GM04503 (cell line): ENCODE measurements at regions not wholly inside any gene's neighbourhood (a gene's known extent, or its start where the extent isn't known, plus 50 kb on each side); places are given as distances from the start of the nearest gene placed in this dataset.
A peak's percentile ranks its signal among the peaks of the same experiment; 100 is the strongest.
"Not testable (repeated sequence)": the region's sequence is repeated elsewhere in the genome, so short reads cannot be mapped to it uniquely, and the experiment has no call there.

Experiments used
- DNase-seq: peaks from one replicate; pipeline ENCODE4 v3.0.0-alpha.2; 2012; ENCODE audit warnings: low read depth

DNA sequence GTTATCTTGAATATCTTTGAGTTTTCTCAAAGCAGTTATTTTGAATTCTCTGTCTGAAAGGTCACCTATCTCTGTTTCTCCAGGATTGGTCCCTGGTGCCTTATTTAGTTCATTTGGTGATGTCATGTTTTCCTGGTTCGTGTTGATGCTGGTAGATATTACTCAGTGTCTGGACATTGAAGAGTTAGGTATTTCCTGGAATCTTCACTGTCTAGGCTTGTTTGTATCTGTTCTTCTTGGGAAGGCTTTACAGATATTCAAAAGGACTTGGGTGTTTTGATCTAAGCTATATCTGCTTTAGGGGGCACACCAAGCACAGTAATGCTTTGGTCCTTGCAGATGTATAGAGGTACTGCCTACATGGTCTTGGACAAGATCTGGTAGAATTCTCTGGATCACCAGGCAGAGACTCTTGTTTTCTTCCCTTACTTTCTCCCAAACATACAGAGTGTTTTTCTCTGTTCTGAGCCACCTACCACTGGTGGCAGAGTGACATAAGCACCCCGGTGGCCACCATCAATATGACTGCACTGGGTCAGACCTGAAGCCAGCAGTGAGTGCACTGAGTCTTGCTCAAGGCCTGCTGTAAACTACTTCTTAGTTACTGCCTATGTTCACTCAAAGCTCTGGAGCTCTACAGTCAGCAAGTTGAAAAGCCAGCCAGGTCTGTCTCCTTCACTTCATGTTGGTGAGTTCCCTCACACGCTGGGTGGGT is 193.5 kb upstream of the AMOT start:
- no peak for DNase-seq

GRCh38 chrX:113019958-113020357 is 179.3 kb upstream of the AMOT start:
- DNase-seq, result no peak

DNA sequence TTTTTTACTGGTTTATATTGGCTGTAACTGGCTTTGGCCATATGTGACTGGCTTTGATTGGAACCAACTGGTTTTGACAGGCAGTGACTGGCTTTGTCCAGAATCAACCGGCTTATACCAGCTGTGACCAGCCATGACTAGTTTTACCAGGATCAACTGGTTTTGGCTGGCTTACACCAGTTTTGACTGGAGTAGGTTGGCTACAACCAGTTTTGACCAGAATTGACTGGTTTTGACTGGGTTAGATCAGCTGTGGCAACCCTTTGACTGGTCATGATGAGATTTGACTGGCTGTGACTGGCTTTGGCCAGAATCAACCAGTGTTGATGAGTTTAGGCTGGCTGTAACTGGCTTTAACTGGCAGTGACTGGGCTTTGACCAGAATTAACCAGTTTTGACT is 169.2 kb upstream of the AMOT start:
- DNase-seq, result no peak

GRCh38 chrX:113009029-113009428 is 168.4 kb upstream of the AMOT start:
- DNase-seq, result no peak

- DNase-seq, result no peak
Measured at GRCh38 chrX:113001836-113002235, 161.2 kb upstream of the AMOT start.

DNA sequence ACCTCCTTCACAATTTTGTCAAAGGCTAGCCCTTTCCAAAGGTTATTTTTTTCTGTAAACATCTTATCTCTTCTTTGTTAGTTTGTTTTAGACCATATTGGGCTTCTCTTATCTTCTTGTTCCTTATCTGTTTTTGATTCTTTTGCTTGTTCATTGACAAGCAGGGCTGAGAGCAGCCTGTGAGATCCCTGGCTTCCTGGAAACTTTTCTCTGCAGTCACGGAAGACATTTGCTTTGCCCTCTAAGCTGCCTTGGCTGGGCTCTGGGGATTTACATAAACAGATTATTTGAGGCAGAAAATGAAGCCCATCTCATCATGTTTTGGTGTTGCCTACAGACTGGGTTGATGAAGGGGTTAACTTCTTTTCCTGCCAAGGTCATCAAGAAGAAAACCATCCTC is 157.4 kb upstream of the AMOT start:
- no peak for DNase-seq

DNA sequence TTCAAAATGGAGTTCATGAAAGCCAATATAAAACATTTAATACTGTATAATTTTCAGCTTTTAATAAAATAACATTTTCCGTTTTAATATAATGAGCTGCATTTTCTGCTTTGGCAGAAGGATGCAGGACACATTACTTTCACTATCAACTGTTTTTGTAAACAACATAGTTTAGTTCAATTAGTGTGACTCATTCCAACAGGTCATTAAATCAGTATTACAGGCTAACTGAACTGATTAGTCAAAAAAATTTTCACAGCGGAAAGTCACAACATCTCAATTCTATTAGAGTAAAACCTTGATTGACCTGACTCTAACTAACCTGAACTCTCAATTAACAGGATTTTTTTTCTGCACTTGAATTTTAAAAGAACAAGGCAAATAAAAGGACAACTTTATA is 151.2 kb upstream of the AMOT start:
- no peak for DNase-seq

- no peak for DNase-seq
Measured at GRCh38 chrX:112979879-112980278, 139.2 kb upstream of the AMOT start.

DNA sequence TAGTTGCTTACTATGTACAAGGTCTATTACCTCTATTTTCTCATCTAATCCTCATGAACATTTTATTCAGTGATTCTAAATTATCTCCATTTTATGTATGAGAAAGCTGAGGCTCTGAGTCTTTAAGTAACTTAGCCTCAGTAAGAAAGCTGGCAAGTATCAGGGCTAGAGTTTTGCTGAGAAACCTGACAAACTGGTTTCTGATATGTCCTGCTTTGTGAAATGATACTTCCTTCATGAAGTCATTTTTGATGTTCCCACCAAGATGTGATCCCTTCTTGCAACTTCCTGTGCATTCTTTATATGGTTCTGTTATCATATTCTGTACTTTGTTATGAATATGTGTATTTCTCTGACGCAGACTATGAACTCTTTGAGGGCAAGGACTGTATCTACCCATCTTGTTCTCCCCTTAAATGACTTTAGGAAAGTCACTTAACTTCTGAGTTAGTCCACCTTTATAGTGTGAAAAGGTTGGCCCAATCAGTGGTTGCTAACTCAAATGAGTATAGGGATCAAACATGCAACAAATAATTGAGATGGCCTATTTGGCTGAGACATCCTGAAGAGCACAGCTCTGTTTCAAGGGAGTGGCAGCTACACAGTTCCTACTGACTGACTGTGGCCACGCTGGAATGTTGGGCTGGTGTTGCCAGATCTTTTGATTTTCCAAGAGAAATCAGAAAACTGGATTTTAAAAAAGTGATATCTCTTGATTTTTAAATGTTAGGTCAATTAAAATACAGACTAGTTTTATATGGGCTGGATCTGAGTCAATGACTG is 127.9 kb upstream of the AMOT start:
- DNase-seq, result no peak

DNA sequence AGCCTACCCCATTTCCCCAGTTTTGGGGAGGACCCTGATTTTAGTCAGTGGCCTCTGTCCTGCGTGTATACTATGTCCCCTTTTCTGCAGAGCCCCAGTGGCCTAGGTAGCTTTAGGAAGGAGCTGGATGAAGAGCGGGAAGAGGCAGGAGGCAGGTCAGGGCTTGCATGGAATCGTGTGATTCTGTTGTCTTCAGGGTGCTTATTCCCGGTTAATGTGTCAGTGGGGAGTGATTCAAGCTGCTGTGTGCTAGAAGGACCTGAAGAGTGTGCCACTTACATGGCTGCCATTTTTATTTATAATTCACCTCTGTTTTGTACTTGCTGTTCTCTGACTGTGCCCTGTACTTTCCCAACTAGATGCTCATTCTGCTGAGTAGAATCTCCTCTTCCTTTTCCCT is 127.3 kb upstream of the AMOT start:
- DNase-seq, result no peak

- DNase-seq, result peak; percentile 24
Measured at GRCh38 chrX:112967341-112967740, 126.7 kb upstream of the AMOT start.

DNA sequence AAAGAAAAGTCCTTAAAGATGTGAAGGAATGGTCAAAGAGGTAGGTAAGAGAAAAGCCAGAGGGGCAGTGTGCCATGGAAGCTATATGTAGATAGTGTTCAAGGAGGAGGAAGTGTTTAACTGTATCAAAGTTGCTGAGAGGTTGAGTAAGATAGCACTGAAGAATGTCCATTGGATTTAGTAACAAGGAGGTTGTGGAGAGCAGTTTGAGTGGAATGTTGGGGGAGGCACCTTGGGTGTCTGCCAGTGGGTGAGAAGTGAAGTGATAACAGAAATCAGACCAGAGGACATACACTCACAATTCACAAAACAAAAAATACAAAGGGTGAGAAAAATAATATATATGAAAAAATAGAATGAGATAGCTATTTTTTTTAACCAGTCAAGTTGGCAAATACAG is 121.3 kb upstream of the AMOT start:
- DNase-seq, result no peak

- DNase-seq, result no peak
Measured at GRCh38 chrX:112947981-112948615, 107.5 kb upstream of the AMOT start.

GRCh38 chrX:112946227-112946626 is 105.6 kb upstream of the AMOT start:
- DNase-seq, result no peak

GRCh38 chrX:112945826-112946225 is 105.2 kb upstream of the AMOT start:
- DNase-seq, result no peak

GRCh38 chrX:112941209-112941837 is 100.7 kb upstream of the AMOT start:
- no peak for DNase-seq

GRCh38 chrX:112935029-112935428 is 94.4 kb upstream of the AMOT start:
- DNase-seq, result no peak

DNA sequence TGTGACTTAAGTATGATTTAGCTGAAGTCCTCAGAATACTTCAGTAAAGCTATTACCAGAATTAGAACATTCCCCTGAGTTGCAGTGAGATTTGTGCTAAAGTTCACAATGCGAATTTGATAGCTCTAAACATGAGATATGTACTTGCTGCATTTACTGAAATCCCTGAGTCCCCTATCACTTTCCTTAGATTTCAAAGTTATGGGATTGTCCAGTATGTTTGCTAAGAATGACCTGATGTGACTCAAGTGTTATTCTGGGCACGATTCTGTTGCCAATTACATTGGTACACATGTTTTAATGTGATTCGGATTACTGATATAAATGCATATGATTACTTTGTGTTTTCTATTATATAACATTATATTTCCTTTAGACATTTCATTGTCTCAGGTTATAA is 91.3 kb upstream of the AMOT start:
- DNase-seq, result no peak

- DNase-seq, result no peak
Measured at GRCh38 chrX:112931478-112931877, 90.8 kb upstream of the AMOT start.

GRCh38 chrX:112923381-112923780 is 82.8 kb upstream of the AMOT start:
- not testable (repeated sequence) for DNase-seq

DNA sequence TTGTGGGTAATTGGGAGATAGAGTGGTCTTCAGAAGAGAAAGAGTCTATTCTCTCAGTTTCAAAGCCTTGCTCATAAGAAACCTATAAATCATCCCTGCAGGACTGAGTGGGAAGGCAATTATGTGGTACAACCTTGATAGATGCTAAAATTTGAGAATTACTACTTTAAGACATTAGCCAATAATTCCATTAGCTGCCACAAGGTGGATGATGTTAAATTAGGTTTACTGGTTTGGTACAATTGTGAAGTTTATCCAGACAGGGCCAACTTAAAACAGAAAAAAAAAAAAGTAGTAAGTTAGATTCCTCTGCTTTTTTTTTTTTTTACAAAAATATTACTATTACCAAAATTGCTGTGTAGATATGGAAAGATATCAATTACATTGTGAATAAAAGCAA is 73.2 kb upstream of the AMOT start:
- DNase-seq, result no peak

- DNase-seq, result no peak
Measured at GRCh38 chrX:112910418-112910817, 69.8 kb upstream of the AMOT start.
